ENCODE measurements at regions not wholly inside any gene's neighbourhood (a gene's known extent, or its start where the extent isn't known, plus 50 kb on each side); places are given as distances from the start of the nearest gene placed in this dataset.
"Not testable (repeated sequence)": the region's sequence is repeated elsewhere in the genome, so short reads cannot be mapped to it uniquely, and the experiment has no call there.

DNA sequence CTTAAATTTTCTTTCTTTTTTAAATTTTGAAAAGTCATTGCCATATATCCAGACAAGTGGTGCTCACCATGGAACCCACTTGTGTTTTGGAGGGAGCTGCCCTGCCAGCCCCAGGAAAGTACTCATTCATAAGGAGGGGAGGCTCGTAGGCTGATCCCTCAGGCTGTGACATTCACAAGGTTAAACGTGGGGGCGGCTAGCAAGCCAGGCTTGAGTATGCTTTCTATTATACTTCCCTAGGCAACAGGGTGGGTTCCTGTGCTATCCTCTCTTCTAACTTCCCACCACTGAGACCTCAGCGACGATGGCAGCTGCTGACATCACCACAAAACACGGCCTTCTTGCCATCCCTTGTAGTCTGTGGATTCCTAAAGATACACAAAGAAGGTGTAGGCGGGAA is 160.5 kb upstream of the C2CD4B start:
- DNase-seq: no peak

DNA sequence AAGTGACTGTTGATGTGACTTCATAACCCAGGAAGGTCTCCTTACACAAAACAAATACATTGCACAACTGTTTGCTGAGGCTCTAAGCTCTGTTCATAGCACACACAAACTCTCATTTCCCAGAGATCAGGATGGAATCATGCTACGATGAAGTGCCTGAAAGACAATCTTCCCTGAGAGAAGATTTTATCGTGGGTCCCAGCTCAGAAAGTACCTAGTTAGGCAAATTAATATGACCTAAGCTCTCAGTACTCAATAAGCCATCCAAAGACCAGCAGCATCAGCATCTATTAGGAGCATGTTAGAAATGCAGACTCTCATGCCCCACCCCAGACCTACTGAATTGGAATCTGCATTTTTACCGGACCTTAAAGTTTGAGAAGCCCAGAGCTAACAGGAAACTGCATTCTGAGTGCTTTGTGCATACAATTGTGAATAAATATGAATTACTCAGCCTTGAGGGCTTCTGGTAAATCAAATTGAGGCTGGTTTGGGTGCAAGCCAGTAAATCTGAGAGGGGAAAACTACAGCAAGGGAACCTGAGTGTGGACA is 161.5 kb upstream of the C2CD4B start:
- no peak for DNase-seq

DNA sequence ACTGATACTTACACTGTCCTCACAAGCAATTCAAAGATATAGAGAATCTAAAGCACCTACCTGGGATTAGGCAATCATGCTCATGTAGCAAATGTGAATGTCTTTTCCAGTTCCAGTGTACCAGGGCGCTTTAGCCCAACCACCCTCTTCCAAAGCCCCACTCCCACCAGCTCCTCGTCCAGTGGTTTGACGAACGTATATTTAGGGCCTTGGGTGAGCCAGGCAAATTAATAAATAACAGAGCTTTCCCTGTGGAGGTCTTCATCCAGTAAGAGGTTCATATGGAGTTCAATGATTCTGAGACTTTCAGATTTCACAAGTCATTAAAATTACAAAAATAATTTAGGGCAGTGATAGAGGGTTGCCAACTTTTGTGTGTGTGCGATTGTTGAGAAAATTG is 162.3 kb upstream of the C2CD4B start:
- DNase-seq: no peak

DNA sequence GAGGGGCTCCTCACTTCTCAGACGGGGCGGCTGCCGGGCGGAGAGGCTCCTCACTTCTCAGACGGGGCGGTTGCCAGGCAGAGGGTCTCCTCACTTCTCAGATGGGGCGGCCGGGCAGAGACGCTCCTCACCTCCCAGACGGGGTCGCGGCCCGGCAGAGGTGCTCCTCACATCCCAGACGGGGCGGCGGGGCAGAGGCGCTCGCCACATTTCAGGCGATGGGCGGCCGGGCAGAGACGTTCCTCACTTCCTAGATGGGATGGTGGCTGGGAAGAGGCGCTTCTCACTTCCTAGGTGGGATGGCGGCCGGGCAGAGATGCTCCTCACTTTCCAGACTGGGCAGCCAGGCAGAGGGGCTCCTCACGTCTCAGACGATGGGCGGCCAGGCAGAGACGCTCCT is 167.4 kb upstream of the C2CD4B start:
- DNase-seq: not testable (repeated sequence)

DNA sequence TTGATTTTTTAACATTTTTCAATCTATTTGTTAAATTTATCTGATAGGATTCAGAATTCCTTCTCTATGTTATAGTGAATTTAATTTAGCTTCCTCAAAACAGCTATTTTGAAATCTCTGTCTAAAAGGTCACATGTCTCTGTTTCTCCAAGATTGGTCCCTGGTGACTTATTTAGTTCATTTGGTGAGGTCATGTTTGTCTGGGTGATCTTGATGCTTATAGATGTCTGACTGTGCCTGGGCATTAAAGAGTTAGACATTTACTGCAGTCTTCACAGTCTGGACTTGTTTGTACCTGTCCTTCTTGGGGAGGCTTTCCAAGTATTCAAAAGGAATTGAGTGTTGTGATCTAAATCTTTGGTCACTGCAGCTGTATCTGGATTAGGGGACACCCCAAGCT is 169.5 kb upstream of the C2CD4B start:
- no peak for DNase-seq

DNA sequence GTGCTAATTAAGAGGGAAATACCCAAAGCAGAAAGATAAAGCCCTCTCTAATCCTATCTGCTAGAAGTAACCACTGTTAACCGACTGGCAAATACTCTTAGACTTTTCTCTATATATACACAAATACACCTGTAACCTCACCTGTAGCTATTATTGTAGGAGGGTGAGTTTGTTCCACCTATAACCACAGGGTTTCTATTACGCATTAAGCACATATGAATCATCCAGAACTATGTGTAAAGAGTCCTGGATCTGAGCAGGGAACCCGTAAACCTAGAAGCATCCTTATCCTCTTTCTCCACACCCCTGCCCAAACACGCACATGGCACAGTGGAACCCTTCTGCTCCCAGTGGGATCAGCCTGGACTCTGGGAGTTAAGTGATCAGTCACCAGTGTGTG is 172.8 kb upstream of the C2CD4B start:
- no peak for DNase-seq

DNA sequence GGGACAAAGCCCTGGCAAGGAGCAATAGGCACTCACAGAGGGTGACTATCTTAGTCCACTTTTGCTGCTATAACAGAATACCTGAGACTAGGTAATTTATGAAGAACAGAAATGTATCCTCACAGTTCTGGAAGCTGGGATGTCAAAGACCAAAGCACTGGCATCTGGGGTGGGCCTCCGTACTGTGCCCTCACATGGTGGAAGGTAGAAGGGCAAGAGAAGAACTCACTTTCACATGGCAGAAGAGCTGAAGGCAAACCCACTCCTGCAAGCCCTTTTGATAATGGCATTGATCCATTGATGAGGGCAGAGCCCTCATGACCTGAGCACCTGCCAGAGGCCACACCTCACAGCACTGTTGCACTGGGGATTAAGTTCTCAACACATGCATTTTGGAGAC is 173.4 kb upstream of the C2CD4B start:
- DNase-seq: no peak

DNA sequence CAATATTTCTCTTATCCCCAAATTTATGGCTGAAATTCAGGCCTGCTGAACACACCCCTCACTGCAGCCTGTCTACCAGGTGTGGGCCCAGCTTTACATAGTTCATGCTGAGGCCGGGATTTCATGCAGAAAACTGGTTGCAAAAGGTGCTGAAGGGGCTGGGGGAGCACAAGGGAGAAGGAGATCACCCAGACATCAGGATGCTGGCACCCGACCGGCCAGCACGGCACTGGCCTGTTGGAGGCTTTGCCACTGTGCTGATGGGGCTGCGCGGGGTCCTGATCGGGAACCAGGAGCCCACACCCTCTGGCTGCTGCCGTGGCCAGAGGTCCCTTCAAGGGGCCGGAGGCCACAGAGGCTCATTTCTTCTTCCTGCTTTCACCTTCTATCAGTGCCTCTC is 177.9 kb upstream of the C2CD4B start:
- no peak for DNase-seq

DNA sequence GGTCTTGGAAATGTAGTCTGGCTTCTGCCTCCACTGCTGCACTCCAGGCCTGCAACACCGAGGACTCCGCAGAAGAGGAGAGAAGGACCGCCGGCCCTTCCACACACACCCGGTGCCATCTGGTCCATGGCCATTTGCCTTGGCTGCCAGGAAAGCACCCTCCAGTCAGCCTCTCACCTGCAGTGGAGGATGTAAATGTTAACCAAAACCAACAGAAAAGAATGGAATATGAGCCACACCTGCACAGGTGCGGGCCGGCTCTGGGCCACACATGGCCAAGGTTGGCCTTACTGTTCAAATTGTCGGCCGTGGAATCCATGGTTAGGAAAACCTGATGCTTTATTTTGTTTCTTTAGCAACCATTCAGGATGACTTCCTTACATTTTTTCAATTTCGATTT is 178.3 kb upstream of the C2CD4B start:
- no peak for DNase-seq

DNA sequence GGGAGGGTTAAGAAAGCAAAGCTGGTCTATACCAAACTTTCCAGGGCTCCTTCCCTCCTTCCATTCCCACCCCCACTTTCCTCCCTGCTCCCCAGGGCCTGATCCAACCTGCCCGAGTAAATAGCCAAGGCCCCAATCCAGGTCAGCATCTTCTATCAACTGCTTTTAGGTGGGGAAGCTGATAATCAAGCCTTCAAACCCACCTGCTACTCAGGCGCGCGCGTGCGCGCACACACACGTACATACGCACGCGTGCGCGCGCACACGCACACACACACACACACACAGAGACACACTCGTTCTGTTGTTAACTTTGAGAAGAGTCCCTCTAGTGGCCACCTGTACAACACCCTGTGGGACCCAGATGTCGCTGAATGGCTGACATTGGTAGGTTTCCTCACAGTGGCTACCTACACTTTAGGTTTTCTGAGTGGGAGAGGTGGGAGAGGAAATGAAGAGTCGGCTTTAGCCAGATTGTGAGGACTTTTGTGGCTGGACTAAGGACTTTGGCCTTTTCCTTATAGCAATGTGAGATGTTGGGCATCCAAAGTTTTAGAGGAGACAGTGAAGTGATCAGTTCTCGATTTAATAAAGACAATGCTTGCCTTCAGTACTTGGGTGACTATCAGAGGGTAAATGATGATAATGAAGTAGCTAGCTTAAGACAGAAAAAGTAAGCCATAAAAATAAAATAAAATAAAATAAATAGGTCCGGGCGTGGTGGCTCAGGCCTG is 179.9 kb upstream of the C2CD4B start:
- DNase-seq: no peak

DNA sequence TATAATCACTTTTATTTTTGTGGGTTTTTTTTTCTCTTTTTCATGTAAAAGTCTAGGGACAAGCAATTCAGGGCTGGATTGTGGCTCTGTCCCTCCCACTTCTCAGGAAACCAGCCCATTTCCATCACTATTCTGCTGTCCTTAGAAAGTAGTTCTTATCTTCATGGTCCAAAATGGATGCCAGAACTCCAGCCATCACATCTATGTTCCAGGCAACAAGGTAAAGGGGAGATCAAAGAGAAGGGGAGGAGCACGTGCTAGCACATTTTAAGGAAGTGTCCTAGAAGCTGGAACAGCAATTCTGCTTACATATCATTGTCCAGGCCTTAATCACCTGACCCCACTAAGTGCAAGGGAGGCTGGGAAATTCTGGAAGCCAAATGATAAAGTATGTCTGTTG is 181.1 kb upstream of the C2CD4B start:
- DNase-seq: no peak

DNA sequence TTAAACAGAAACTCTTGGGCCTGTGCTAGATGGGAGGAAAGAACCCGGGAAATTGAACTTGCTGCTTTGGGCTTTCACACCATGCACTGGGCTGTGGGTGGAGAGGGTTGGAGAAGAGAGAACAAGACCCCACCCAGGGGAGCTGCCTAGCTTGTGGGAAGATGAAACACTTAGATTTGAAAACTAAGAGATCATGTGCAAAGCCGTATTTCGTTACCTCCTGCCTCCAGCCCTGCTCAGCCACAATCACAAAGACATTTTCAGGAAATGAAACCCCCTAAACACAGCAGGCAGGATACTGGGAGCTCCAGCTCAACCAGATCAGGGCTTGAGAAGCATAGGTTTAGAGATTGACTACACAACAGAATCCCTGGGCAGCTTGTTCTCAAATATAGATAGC is 183.0 kb upstream of the C2CD4B start:
- no peak for DNase-seq

DNA sequence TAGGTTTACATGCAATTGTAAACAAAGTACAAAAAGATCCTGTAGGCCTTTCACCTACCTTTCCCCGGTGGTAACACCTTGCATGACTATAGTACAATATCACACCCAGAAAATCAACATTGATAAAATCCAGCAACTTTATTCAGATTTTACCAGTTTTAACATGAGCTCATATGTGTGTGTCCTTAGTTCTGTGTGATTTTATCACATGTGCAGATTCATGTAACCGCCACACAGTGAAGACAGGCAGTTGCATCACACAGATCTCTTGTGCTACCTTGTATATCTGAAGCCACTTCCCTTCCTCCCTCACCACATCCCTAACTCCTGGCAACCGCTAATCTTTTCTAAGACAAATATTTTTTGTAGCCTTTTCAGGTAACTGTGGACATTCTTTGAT is 183.5 kb upstream of the C2CD4B start:
- no peak for DNase-seq

DNA sequence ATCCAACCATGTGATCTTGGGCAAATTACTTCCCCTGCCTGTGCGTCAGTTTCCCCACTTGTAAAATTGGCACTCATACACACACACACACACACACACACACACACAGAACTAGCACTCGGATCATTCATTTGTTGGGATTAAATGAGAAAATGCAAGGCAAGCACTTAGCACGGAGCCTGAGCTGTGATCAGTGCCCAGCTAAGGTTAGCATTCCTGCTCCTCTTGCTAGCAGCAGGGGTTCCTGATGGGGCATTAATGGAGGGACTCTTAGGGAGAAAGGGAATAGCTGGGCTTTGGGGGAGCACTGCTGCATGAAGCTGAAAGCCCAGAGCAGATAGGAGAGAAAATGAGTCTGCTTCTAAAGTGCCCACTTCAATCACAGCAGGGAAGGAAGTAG is 187.7 kb upstream of the C2CD4B start:
- no peak for DNase-seq

DNA sequence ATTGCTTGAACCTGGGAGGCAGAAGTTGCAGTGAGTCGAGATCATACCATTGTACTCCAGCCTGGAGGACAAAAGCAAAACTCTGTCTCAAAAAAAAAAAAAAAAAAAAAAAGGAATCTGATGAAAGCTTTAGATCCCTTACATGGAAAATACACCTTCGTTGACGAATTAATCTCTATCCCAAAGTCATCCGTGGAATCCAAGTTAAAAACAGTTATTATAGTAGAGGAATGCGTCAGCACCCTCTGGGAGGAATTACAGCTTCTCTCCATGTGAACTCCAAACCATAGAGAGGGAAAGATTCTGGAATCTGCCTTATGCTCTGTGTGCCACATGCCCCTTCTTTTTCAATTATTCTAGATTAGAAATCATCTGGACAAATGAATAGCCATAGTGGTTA is 192.3 kb upstream of the C2CD4B start:
- DNase-seq: no peak

DNA sequence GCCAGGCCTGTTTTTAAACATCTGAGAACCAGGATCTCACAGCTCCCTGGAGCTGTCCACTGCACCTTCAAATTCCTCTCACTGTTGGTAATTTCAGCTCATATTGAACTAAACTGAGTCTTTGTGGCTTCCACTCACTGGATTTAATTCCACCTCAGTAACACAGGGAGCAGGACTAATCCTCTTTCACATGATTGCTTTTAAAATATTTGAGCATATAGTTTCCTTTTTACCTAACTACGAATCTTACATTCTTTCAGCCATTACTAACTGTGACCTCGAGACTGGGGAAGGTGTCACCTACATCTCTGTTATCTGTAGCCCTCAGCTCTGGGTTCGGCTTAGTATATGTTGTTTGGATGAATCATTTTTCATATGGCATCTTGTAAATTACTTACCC is 194.3 kb upstream of the C2CD4B start:
- no peak for DNase-seq

DNA sequence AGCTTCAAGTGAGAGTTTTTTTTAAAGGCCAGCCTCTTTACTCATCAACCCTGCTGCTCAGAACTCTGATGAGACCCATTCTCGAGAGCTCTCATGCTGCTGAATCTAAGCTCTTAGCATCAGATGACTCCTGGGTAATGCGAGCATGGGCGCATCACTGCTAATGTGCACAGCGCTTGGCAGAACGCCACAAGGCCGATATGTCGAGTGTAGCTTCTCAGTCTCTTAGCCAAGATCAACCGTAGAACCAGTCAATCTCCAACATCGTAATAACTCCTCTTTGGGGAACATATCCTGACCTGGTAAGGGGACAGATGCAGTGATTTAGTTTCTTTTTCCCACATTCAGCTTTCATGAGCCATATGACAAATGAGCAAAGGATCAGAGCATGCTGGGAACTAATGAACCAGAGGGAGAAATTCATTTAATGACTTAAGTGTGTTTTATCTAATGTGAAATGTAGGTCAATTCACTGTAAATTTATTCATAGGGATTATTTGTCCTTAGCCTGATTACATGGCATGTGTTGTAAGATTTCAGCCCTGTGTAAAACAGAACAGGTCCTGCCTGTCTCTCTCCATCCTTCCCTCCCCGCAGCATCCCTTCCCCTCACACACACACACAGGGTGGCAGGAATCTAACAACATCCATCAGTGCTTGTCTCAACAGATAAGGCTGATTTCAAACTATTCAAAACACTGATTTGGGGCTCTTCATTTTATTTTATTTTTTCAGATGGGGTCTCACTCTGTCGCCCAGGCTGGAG is 195.4 kb upstream of the C2CD4B start:
- DNase-seq: no peak

DNA sequence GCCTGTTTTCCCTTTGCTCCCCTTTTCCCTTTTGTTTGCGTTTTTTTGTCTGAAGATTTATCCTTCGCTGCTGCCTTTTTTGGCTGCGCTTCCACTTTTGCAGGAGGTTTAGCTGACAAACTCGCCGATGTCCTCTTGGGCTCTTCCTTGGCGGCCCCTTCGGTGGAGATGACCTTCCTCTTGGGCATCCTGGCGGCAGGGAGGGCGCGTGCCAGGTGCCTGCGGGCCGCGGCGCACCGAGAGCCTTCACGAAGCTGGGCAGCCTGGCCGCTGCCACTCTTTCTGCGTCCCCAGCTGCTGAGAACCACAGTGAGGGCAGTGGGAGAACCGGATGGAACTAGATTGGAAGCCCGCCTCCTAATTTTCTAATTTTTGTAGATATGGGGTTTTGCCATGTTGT is 197.1 kb upstream of the C2CD4B start:
- no peak for DNase-seq

DNA sequence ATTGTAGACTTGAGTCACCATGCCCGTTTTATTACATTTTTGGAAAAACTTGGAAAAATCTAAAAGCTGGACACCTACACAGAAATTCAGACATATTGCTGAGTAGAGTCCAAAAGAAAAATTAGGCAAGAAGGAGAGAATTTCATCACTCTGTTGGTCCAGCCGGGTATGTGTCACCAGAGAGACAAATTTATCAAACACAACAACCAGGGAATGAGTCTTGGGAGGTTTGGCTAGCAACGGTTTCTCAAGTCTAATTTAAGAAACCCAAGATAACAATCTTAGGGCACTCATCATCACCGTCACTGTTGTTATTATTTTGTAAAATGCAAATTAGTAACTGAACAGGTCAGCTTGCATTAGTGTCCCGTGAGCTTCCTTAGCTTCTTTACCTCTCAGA is 197.5 kb upstream of the C2CD4B start:
- no peak for DNase-seq

DNA sequence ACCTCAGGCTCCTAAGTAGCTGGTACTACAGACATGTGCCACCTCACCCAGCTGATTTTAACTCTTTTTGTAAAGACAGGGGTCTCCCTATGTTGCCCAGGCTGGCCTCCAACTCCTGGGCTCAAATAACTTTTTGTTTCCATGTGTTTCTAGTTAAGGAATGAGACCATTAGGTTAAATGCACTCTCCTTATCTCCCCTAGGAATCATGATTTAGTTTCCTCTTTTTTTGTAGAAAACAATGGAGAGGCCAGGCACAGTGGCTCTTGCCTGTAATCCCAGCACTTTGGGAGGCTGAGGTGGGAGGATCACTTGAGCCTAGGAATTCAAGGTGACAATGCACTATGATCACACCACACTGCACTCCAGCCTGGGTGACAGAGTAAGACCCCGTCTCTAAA is 198.8 kb upstream of the C2CD4B start:
- no peak for DNase-seq

DNA sequence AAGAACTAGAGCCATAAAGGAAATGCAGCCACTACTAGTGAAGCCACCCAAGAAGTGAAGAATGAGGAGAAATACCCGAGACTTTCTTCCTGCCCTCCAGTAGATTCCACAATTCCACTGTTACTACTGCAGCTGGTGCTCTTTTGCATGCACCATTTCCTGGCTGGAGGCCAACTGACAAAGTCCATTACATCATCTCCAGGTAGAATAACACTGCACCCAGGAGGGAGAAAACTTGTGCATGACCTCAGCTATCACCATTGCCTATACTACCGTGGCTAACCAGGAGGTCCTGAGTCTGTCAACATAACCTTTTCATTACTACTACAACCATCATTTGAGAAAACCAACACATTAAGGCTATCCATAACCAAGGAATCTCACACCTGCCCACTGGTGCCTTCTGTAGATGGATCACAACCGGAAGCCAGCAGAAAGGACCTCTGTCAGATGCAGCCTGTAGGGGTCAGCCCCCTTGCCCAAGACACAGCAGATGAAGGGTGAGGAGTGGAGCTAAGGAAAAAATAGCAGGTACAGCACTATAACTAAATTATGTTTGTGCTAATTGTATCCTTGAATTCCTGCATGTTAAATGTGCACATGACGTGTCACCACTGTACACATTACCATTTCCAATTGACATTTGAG is 200.8 kb upstream of the C2CD4B start:
- DNase-seq: no peak

DNA sequence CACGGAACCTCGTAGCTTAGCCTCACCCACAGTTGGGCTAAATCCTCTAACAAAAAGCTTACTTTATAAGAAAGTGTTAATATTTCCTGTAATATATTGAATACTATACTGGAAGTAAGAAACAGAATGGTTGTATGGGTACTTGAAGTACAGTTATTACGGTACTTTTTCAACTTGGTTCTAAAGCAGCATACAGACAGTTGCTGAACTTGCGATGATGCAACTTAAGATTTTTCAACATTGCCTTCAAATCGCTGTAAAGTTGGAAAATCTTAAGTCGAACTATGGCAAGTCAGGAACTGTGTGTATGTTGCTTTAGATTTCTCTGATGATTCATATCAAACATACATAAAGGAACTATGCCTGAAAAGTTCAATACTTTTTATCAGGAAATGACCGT is 204.4 kb upstream of the C2CD4B start:
- no peak for DNase-seq

DNA sequence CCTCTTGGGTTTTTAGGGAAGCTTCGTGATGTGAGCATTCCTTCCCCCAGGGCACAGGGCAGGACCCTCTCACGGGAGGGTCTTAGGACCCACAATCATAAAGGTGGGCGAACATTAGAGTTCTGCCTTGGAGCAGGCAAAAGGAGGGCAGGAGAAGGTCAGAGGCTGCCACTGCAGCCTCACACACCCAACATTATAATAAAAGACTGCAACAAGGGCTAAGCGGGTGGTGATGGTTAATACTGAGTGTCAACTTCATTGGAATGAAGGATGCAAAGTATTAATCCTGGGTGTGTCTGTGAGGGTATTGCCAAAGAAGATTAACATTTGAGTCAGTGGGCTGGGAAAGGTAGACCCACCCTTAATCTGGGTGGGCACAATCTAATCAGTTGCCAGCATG is 206.6 kb upstream of the C2CD4B start:
- DNase-seq: not testable (repeated sequence)
